Hepatocyte (in vitro differentiated cells): ENCODE measurements at regions not wholly inside any gene's neighbourhood (a gene's known extent, or its start where the extent isn't known, plus 50 kb on each side); places are given as distances from the start of the nearest gene placed in this dataset.

ENCODE experiments used
- DNase-seq: peaks from one replicate; pipeline ENCODE4 v3.0.0-alpha.2; 2016; ENCODE audit warnings: low spot score
- H2AFZ ChIP-seq: fragments of 200-600 bp; sonication (generic); 2 replicates; pipeline ENCODE4 v1.6.0; 2016; ENCODE audit warnings: antibody characterized with exemption, mild to moderate bottlenecking
- H3K27ac ChIP-seq: fragments of 200-600 bp; sonication (generic); 2 replicates; pipeline ENCODE4 v1.5.1; 2016; ENCODE audit warnings: mild to moderate bottlenecking
- H3K27me3 ChIP-seq: fragments of 200-600 bp; sonication (generic); 2 replicates; pipeline ENCODE4 v1.6.1; 2016
- H3K36me3 ChIP-seq: fragments of 200-600 bp; sonication (generic); replicated peaks from 2 replicates; pipeline ENCODE4 v1.5.1; 2016; ENCODE audit warnings: low read depth; ENCODE audit not compliant: insufficient read depth
- H3K4me1 ChIP-seq: fragments of 200-600 bp; sonication (generic); 2 replicates; pipeline ENCODE4 v1.5.1; 2016; ENCODE audit warnings: mild to moderate bottlenecking, moderate library complexity; ENCODE audit not compliant: insufficient read depth
- H3K4me2 ChIP-seq: fragments of 200-600 bp; sonication (generic); 2 replicates; pipeline ENCODE4 v1.6.0; 2016
- H3K4me3 ChIP-seq: fragments of 200-600 bp; sonication (generic); 2 replicates; pipeline ENCODE4 v1.5.1; 2016; ENCODE audit warnings: mild to moderate bottlenecking
- H3K79me2 ChIP-seq: fragments of 200-600 bp; sonication (generic); 2 replicates; pipeline ENCODE4 v1.6.0; 2017; ENCODE audit warnings: mild to moderate bottlenecking
- H3K9me2 ChIP-seq: fragments of 200-600 bp; sonication (generic); replicated peaks from 2 replicates; pipeline ENCODE4 v1.6.0; 2017; ENCODE audit warnings: mild to moderate bottlenecking; ENCODE audit not compliant: insufficient read depth
- H3K9me3 ChIP-seq: fragments of 200-600 bp; sonication (generic); 2 replicates; pipeline ENCODE4 v1.5.1; 2016; ENCODE audit warnings: low read depth, mild to moderate bottlenecking
- H4K20me1 ChIP-seq: fragments of 200-600 bp; sonication (generic); 2 replicates; pipeline ENCODE4 v1.6.0; 2016; ENCODE audit warnings: mild to moderate bottlenecking; ENCODE audit not compliant: insufficient read depth, poor library complexity, severe bottlenecking
- EZH2 ChIP-seq: fragments of 200-600 bp; sonication (generic); IDR thresholded peaks from 2 replicates; pipeline ENCODE4 v1.6.1; 2016; ENCODE audit warnings: antibody characterized with exemption, mild to moderate bottlenecking, borderline replicate concordance
- EZH2phosphoT487 ChIP-seq: fragments of 200-600 bp; sonication (generic); IDR thresholded peaks from one replicate; pipeline ENCODE4 v1.6.1; 2018; ENCODE audit warnings: antibody characterized with exemption, mild to moderate bottlenecking, low read depth, moderate library complexity; ENCODE audit not compliant: unreplicated experiment, severe bottlenecking
- WGBS: methylation state at CpG from one replicate; pipeline ENCODE4 v1.1.6; 2016; ENCODE audit warnings: low lambda C conversion rate; ENCODE audit errors: missing lambda C conversion rate; 5-methylcytosine and 5-hydroxymethylcytosine counted together
- TF ChIP-seq, protein P1 (sequence below): fragments of 200-600 bp; sonication (generic); IDR thresholded peaks from 2 replicates; pipeline ENCODE4 v1.5.1; 2016; ENCODE audit warnings: antibody characterized with exemption, mild to moderate bottlenecking; ENCODE audit not compliant: poor library complexity

GRCh38 chrX:69038188-69038587, 127.1 kb downstream of the PJA1 start:
- Histone ChIP-seq H4K20me1 (no peaks in the 10 kb centered on the region), H3K27me3 (no peaks in the 10 kb centered on the region), H3K4me3 (no peak overlapping the region), H2AFZ (no peak overlapping the region), H3K9me2 (no peaks in the 10 kb centered on the region), H3K9me3 (no peaks in the 10 kb centered on the region), H3K4me2 (no peak overlapping the region), H3K27ac (no peak overlapping the region), H3K36me3 (no peaks in the 10 kb centered on the region), H3K4me1 (no peaks in the 10 kb centered on the region), H3K79me2 (no peaks in the 10 kb centered on the region)
- 67% methylated on average over 6 of the region's 6 CpGs for WGBS
- no peak for TF ChIP-seq EZH2phosphoT487
- TF ChIP-seq, protein P1, sequence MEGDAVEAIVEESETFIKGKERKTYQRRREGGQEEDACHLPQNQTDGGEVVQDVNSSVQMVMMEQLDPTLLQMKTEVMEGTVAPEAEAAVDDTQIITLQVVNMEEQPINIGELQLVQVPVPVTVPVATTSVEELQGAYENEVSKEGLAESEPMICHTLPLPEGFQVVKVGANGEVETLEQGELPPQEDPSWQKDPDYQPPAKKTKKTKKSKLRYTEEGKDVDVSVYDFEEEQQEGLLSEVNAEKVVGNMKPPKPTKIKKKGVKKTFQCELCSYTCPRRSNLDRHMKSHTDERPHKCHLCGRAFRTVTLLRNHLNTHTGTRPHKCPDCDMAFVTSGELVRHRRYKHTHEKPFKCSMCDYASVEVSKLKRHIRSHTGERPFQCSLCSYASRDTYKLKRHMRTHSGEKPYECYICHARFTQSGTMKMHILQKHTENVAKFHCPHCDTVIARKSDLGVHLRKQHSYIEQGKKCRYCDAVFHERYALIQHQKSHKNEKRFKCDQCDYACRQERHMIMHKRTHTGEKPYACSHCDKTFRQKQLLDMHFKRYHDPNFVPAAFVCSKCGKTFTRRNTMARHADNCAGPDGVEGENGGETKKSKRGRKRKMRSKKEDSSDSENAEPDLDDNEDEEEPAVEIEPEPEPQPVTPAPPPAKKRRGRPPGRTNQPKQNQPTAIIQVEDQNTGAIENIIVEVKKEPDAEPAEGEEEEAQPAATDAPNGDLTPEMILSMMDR, result no peak
- no peak for DNase-seq

DNA sequence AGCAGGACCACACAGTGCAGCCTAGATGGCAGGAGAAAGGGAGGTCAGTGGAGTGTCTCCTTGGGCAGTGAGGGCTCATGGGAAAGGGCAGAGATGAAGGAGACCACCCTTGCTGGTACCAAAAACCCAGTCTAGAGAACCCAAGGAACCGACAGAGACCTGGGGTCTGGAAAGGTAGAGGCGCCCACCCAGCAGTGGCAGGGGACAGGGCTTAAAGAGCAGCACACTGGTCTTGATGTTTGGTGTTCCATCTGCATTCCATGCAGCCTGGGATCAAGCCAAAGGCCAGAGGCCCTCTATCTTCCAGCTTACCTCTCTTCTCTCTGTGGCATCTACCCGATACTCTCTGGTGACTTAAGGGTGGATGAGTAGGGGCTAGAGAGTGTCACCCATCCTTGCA, 127.5 kb downstream of the PJA1 start:
- H3K27ac ChIP-seq, result no peak overlapping the region
- no peak for TF ChIP-seq EZH2phosphoT487
- no peak for TF ChIP-seq EZH2
- TF ChIP-seq, protein P1, result no peak
- no peaks in the 10 kb centered on the region for H3K79me2 ChIP-seq
- no peak overlapping the region for H2AFZ ChIP-seq
- H3K9me2 ChIP-seq, result no peaks in the 10 kb centered on the region
- H4K20me1 ChIP-seq, result no peaks in the 10 kb centered on the region
- no peaks in the 10 kb centered on the region for H3K27me3 ChIP-seq
- no peak for DNase-seq
- 89% methylated on average over 3 of the region's 3 CpGs for WGBS
- no peaks in the 10 kb centered on the region for H3K36me3 ChIP-seq
- no peaks in the 10 kb centered on the region for H3K9me3 ChIP-seq
- H3K4me1 ChIP-seq, result no peaks in the 10 kb centered on the region
- no peak overlapping the region for H3K4me2 ChIP-seq
- no peak overlapping the region for H3K4me3 ChIP-seq

DNA sequence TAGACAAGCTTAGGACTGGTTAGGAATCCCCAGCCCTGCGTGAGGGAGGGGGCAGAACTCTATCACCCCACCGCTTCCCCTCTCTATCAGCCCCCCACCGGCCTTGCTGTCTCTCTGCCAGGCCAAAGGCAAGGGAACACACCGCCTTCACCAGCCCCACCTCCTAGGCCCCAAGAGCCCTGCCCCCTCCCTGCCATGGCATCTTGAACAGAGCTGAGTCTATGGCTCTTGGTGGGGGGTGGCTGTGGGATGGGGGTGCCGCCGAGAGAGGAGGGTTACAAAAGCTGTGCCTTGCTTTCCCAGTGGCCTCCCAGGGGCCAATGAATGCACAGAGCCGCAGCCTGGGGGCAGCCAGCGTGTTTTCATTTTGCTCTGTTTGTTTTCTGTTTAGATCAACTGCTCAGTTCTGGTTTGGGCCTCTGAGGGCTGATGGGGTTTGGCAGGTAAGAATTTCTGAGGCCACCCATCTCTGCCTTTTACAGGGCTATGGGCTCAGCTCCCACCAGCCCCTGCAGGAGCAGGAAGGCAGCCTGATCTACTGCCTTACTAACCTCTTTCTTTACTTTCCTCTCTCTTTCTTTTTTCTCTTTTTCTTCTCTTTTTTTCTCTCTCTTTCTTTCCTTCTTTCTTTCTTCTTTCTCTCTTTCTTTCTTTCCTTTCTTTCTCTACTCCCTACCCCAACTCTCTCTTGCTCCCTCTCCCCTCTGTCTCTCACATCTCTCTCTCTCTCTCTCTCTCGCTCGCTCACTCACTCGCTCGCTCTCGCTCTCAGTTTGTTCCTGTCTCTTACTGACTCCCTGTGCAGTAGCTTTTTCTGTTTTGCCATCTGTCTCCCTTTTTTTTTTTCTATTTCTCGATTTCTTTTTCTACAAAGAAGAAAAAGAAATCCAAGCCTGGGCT, 128.3 kb downstream of the PJA1 start:
- Histone ChIP-seq H3K27me3 (no peaks in the 10 kb centered on the region), H3K36me3 (no peaks in the 10 kb centered on the region), H3K9me2 (no peaks in the 10 kb centered on the region), H3K4me2 (no peak overlapping the region), H3K9me3 (no peaks in the 10 kb centered on the region), H2AFZ (no peak overlapping the region), H3K4me3 (no peak overlapping the region), H3K4me1 (peaks cover 2% of the 10 kb centered on the region), H3K79me2 (no peaks in the 10 kb centered on the region), H3K27ac (no peak overlapping the region), H4K20me1 (no peaks in the 10 kb centered on the region)
- no peak for TF ChIP-seq EZH2
- TF ChIP-seq EZH2phosphoT487, result no peak
- TF ChIP-seq, protein P1, result no peak
- no peak for DNase-seq
- 68% methylated on average over 13 of the region's 14 CpGs for WGBS
